Loucy (cell line): ENCODE measurements at regions not wholly inside any gene's neighbourhood (a gene's known extent, or its start where the extent isn't known, plus 50 kb on each side); places are given as distances from the start of the nearest gene placed in this dataset.

Source experiments
- H2AFZ ChIP-seq: fragments of 200-600 bp; sonication (generic); 2 replicates; pipeline ENCODE4 v1.6.0; 2016; ENCODE audit warnings: antibody characterized with exemption, mild to moderate bottlenecking, low read length, moderate library complexity
- H3F3A ChIP-seq: fragments of 200-600 bp; 2 replicates; pipeline ENCODE4 v1.6.0; 2016; ENCODE audit warnings: antibody characterized with exemption, low read depth, mild to moderate bottlenecking
- H3K27me3 ChIP-seq: fragments of 200-600 bp; sonication (generic); 2 replicates; pipeline ENCODE4 v1.6.1; 2014; ENCODE audit warnings: low read length, mild to moderate bottlenecking; ENCODE audit not compliant: insufficient read depth, poor library complexity, severe bottlenecking
- H3K36me3 ChIP-seq: fragments of 200-600 bp; sonication (generic); 2 replicates; pipeline ENCODE4 v1.6.1; 2016; ENCODE audit warnings: low read length; ENCODE audit not compliant: insufficient read depth
- H3K4me1 ChIP-seq: fragments of 200-600 bp; sonication (generic); 2 replicates; pipeline ENCODE4 v1.5.1; 2014; ENCODE audit warnings: low read length, mild to moderate bottlenecking; ENCODE audit not compliant: insufficient read depth, poor library complexity, severe bottlenecking
- H3K4me2 ChIP-seq: fragments of 200-600 bp; sonication (generic); 2 replicates; pipeline ENCODE4 v1.6.0; 2014; ENCODE audit warnings: antibody characterized with exemption, low read length, low read depth, mild to moderate bottlenecking; ENCODE audit not compliant: poor library complexity, severe bottlenecking
- H3K4me3 ChIP-seq: fragments of 200-600 bp; sonication (generic); 2 replicates; pipeline ENCODE4 v1.5.1; 2014; ENCODE audit warnings: low read length, mild to moderate bottlenecking, mixed read lengths; ENCODE audit not compliant: poor library complexity, severe bottlenecking
- H3K79me2 ChIP-seq: fragments of 200-600 bp; sonication (generic); 2 replicates; pipeline ENCODE4 v1.6.1; 2014; ENCODE audit warnings: low read length; ENCODE audit not compliant: insufficient read depth
- H3K9ac ChIP-seq: fragments of 200-600 bp; sonication (generic); 2 replicates; pipeline ENCODE4 v1.6.0; 2014; ENCODE audit warnings: mild to moderate bottlenecking, low read depth, low read length, moderate library complexity; ENCODE audit not compliant: poor library complexity, severe bottlenecking
- H3K9me2 ChIP-seq: fragments of 200-600 bp; sonication (generic); replicated peaks from 2 replicates; pipeline ENCODE4 v1.6.1; 2016; ENCODE audit warnings: low read depth, low read length, mixed read lengths
- H3K9me3 ChIP-seq: fragments of 200-600 bp; sonication (generic); 2 replicates; pipeline ENCODE4 v1.6.1; 2014; ENCODE audit warnings: mild to moderate bottlenecking, antibody characterized with exemption, low read length, low read depth; ENCODE audit not compliant: insufficient read depth
- H4K20me1 ChIP-seq: fragments of 200-600 bp; sonication (generic); 2 replicates; pipeline ENCODE4 v1.6.0; 2014; ENCODE audit warnings: antibody characterized with exemption, low read length, mild to moderate bottlenecking; ENCODE audit not compliant: insufficient read depth, poor library complexity, severe bottlenecking
- CTCF ChIP-seq: fragments of 200-600 bp; sonication (generic); conservative IDR thresholded peaks from 2 replicates; pipeline ENCODE4 v1.5.1; 2014; ENCODE audit warnings: mild to moderate bottlenecking, antibody characterized with exemption, low read length
- EZH2phosphoT487 ChIP-seq: fragments of 200-600 bp; IDR thresholded peaks from 2 replicates; pipeline ENCODE4 v1.6.1; 2018; ENCODE audit warnings: antibody characterized with exemption, mild to moderate bottlenecking, moderate library complexity, borderline replicate concordance

- H3K4me3 ChIP-seq, result no peak overlapping the region
- no peaks in the 10 kb centered on the region for H3K27me3 ChIP-seq
- no peaks in the 10 kb centered on the region for H4K20me1 ChIP-seq
- no peaks in the 10 kb centered on the region for H3K4me1 ChIP-seq
- H3K9ac ChIP-seq, result no peak overlapping the region
- no peaks in the 10 kb centered on the region for H3K36me3 ChIP-seq
- H2AFZ ChIP-seq, result no peak overlapping the region
- H3K9me3 ChIP-seq, result no peaks in the 10 kb centered on the region
- H3F3A ChIP-seq, result no peaks in the 10 kb centered on the region
- no peak overlapping the region for H3K4me2 ChIP-seq
- H3K9me2 ChIP-seq, result no peaks in the 10 kb centered on the region
- TF ChIP-seq CTCF (no peak), EZH2phosphoT487 (no peak)
- no peaks in the 10 kb centered on the region for H3K79me2 ChIP-seq
Measured at GRCh38 chr10:118516716-118517115, 78.7 kb downstream of the PRLHR start.

DNA sequence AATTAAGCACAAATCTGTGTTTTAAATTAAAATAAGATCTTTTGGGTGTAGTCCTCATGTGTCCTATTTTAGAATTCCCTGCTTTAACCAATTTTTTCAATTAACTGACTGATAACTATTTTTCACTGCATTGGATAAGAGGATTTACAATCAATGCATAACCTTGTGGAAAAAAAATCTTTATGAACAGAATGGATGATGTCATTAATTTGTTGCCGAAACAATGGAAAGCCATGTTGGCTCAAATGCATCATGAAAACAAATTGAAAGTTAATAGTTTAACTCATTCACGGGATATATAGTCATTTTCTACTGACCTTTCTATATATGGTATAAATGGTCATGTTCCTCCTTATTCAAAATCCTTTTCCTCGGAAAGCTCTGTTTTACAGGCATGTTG is 82.3 kb downstream of the PRLHR start:
- H3K4me3 ChIP-seq, result no peak overlapping the region
- H3K4me1 ChIP-seq, result no peaks in the 10 kb centered on the region
- H2AFZ ChIP-seq, result no peak overlapping the region
- no peaks in the 10 kb centered on the region for H3K27me3 ChIP-seq
- H3K4me2 ChIP-seq, result no peak overlapping the region
- no peaks in the 10 kb centered on the region for H3K36me3 ChIP-seq
- no peaks in the 10 kb centered on the region for H4K20me1 ChIP-seq
- H3K79me2 ChIP-seq, result no peaks in the 10 kb centered on the region
- H3K9ac ChIP-seq, result no peak overlapping the region
- H3F3A ChIP-seq, result no peaks in the 10 kb centered on the region
- H3K9me2 ChIP-seq, result no peaks in the 10 kb centered on the region
- H3K9me3 ChIP-seq, result no peaks in the 10 kb centered on the region
- TF ChIP-seq EZH2phosphoT487, result no peak
- TF ChIP-seq CTCF, result no peak

GRCh38 chr10:118511711-118512110 is 83.7 kb downstream of the PRLHR start:
- H3K9ac ChIP-seq, result no peak overlapping the region
- H3K4me3 ChIP-seq, result no peak overlapping the region
- H3K9me3 ChIP-seq, result no peaks in the 10 kb centered on the region
- H3K4me2 ChIP-seq, result no peak overlapping the region
- H3K36me3 ChIP-seq, result no peaks in the 10 kb centered on the region
- H3K4me1 ChIP-seq, result no peaks in the 10 kb centered on the region
- H4K20me1 ChIP-seq, result no peaks in the 10 kb centered on the region
- no peaks in the 10 kb centered on the region for H3F3A ChIP-seq
- no peak for TF ChIP-seq CTCF
- no peak for TF ChIP-seq EZH2phosphoT487
- no peaks in the 10 kb centered on the region for H3K79me2 ChIP-seq
- no peak overlapping the region for H2AFZ ChIP-seq
- H3K27me3 ChIP-seq, result no peaks in the 10 kb centered on the region
- H3K9me2 ChIP-seq, result no peaks in the 10 kb centered on the region
